Muscle of leg (tissue), 3 donors: ENCODE measurements at regions not wholly inside any gene's neighbourhood (a gene's known extent, or its start where the extent isn't known, plus 50 kb on each side); places are given as distances from the start of the nearest gene placed in this dataset.

ENCODE experiments used
- DNase-seq: peaks from one replicate; pipeline ENCODE4 v3.0.0; 2013
- H3K27ac ChIP-seq: one replicate; pipeline ENCODE4 v1.5.1; 2013; ENCODE audit warnings: mild to moderate bottlenecking, low read length, control low read depth
- H3K27me3 ChIP-seq: one replicate; pipeline ENCODE4 v1.6.1; 2013; ENCODE audit warnings: low read length; ENCODE audit not compliant: control insufficient read depth, insufficient read depth
- H3K36me3 ChIP-seq: one replicate; pipeline ENCODE4 v1.6.1; 2013; ENCODE audit warnings: low read length; ENCODE audit not compliant: control insufficient read depth, insufficient read depth
- H3K4me1 ChIP-seq: one replicate; pipeline ENCODE4 v1.6.1; 2013; ENCODE audit warnings: low read length; ENCODE audit not compliant: control insufficient read depth, insufficient read depth
- H3K4me3 ChIP-seq: one replicate; pipeline ENCODE4 v1.5.1; 2013; ENCODE audit warnings: low read length, control low read depth
- H3K9me3 ChIP-seq: replicated peaks from 2 replicates; pipeline ENCODE4 v1.6.1; 2013; ENCODE audit warnings: low read depth, low read length; ENCODE audit not compliant: control insufficient read depth
- WGBS: methylation state at CpG from one replicate; pipeline ENCODE4 v1.1.5; 2013; ENCODE audit warnings: missing lambda C conversion rate; ENCODE audit not compliant: insufficient coverage; 5-methylcytosine and 5-hydroxymethylcytosine counted together

DNA sequence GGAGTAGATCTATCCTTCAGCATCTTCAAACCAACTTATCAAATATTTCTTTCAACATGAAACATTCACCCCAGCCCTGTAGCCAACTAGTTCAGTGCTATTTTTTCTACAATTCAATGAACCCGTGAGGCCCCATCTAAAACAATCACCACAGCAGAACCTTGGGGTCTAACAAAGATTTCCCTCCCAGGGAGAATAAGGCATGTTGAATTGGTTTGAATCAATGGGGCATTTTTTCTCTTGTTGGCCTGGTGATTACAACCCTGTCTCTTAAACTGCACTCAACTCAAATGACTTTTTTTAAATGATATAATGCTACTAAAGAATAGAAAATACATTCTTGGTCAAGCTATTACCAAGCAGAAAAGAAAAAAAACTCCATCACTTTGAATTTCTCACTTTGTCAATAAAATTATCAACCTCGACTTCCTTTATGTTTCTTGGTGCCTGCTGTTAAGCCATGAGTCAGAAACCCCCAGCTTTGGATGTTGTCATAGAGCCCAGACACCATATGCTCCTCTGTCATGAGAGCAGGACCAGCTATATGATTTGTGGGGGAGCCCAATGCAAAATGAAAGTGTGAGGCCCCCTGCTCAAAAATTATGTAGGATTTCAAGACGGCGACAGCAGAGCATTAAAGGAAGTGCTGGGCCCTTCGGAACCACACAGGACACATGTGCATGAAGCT lies 282.4 kb downstream of the MEIS1 start:
- Histone ChIP-seq H3K4me1 (no peaks in the 10 kb centered on the region), H3K4me3 (no peak overlapping the region), H3K27me3 (no peaks in the 10 kb centered on the region), H3K36me3 (no peaks in the 10 kb centered on the region), H3K27ac (no peak overlapping the region), H3K9me3 (no peaks in the 10 kb centered on the region)
- WGBS, result 67% methylated on average over 2 of the region's 5 CpGs
- DNase-seq, result no peak

DNA sequence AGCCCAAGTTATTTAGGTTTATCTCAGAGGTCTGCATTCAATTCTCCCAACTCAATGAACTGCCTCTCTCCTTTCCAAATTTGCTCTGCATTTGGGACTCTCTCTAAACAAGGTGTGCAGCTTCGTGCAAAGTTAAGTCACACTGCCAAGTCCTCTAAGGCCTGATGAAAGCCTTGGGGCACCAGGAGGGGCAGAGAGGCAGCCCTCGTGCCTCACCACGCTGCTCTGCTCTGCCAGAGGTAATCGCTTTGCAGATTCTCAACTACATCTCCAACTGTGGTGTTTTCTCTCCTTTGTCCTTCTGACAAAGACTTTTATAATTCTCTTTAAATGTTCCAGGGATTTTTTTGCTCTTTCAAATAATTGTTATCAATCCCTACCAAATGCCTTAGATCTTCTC lies 283.0 kb downstream of the MEIS1 start:
- Histone ChIP-seq H3K4me1 (no peaks in the 10 kb centered on the region), H3K27ac (no peak overlapping the region), H3K36me3 (no peaks in the 10 kb centered on the region), H3K9me3 (no peaks in the 10 kb centered on the region), H3K4me3 (no peak overlapping the region), H3K27me3 (no peaks in the 10 kb centered on the region)
- DNase-seq, result no peak
- WGBS, result 68% methylated on average over 4 of the region's 4 CpGs

DNA sequence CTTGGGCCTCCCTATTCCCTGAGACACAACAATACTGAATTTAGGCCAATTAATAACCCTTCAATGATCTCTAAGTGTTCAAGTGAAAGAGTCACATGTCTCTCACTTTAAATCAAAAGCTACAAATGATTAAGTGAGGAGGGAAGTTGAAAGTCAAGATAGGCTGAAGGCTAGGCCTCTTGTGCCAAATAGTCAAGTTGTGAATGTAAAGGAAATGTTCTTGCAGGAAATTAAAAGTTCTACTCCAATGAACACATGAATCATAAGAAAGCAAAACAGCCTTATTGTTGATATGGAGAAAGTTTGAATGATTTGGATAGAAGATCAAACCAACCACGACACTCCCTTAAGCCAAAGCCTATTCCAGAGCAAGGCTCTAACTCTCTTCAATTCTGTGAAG lies 286.9 kb downstream of the MEIS1 start:
- no CpG with 5 or more reads among the region's 1 CpG for WGBS
- Histone ChIP-seq H3K9me3 (no peaks in the 10 kb centered on the region), H3K27ac (no peak overlapping the region), H3K36me3 (no peaks in the 10 kb centered on the region), H3K4me3 (no peak overlapping the region), H3K27me3 (no peaks in the 10 kb centered on the region), H3K4me1 (no peaks in the 10 kb centered on the region)
- no peak for DNase-seq

DNA sequence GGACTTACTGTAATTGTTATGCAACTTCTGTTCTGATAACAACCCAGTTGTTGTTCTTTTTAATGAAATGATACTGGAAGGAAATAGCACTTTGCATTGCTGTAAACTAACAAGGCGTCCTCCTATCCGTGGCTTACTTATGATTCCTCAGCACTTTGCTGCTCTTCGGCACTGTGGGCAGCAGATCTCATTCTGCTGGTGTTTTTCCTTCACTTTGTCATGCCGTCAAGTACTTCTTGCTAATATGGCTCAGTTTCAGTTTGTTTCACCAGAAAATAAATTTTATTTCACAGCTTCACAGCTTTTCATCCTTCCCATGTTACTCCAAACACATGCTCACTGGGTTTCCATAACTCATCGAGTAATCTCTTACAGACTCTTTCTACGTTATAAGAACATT lies 289.3 kb downstream of the MEIS1 start:
- Histone ChIP-seq H3K4me3 (no peak overlapping the region), H3K27me3 (no peaks in the 10 kb centered on the region), H3K4me1 (no peaks in the 10 kb centered on the region), H3K9me3 (no peaks in the 10 kb centered on the region), H3K36me3 (no peaks in the 10 kb centered on the region), H3K27ac (no peak overlapping the region)
- no peak for DNase-seq
- WGBS, result 63% methylated on average over 5 of the region's 6 CpGs

DNA sequence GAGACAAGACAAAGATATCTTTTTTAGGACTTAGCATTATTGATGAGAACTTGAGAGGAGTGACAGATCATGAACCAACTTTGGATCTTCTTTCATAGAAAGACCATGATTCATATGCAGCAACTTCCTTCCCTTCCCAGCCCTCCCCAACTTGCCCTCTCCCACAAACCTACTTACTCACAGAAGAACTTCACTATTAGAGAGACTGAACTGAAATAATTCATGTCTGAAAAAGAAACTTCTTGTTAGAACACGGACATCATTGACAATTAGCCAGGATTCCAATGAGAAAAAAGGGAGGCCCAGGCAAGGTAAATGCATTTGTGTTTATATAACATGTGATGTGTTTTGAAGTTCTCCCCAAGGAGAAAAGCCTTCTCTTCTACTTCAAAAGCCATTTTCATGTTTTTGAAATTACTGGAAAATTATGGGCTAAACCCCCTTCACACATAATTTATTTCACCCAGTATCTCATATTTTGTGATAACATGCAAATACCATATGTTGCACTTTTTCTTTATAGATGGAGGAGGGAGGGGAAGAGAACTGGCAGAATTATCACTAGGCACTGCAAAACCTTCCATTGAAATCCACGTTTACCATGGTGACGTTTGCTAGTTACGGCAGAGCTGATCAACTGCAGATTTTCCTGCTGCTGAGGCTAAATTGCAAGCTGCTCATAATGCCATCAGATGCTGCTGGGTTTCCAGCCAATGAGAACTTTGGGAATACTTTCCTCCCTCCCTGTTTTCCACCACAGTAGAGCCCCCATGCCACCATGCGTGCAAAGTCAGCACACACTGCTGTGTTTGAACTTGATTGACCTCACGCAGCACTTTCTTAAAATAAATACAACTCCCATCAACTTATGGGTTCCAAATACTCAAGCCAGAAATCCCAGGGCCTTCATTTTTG lies 294.7 kb downstream of the MEIS1 start:
- H3K4me3 ChIP-seq, result no peak overlapping the region
- no peaks in the 10 kb centered on the region for H3K36me3 ChIP-seq
- H3K27me3 ChIP-seq, result no peaks in the 10 kb centered on the region
- 34% methylated on average over 4 of the region's 6 CpGs for WGBS
- H3K4me1 ChIP-seq, result no peaks in the 10 kb centered on the region
- no peaks in the 10 kb centered on the region for H3K9me3 ChIP-seq
- peak; percentile 16 for DNase-seq
- no peak overlapping the region for H3K27ac ChIP-seq

DNA sequence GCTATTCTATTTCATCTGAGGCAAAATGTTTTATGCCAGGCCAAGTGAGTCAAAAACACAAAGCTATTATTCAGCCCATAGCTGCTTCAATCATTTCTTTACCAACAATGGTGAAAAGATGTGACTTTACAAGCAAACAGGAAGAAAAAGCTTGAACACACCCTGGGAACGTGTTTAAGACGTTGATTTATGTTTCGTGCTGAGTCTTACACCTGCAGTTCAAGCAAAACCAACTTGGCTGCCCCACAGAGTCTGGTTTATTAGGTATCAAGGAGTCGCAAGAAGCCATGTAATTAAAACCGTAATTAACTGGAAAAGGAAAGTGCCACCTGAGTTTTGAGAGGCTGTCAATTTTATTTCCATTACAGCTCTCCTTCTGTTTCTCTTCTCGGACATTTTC lies 295.5 kb downstream of the MEIS1 start:
- H3K4me3 ChIP-seq, result no peak overlapping the region
- no peaks in the 10 kb centered on the region for H3K9me3 ChIP-seq
- no peaks in the 10 kb centered on the region for H3K36me3 ChIP-seq
- H3K4me1 ChIP-seq, result no peaks in the 10 kb centered on the region
- 80% methylated on average over 1 of the region's 6 CpGs for WGBS
- DNase-seq, result no peak
- H3K27ac ChIP-seq, result no peak overlapping the region
- no peaks in the 10 kb centered on the region for H3K27me3 ChIP-seq

DNA sequence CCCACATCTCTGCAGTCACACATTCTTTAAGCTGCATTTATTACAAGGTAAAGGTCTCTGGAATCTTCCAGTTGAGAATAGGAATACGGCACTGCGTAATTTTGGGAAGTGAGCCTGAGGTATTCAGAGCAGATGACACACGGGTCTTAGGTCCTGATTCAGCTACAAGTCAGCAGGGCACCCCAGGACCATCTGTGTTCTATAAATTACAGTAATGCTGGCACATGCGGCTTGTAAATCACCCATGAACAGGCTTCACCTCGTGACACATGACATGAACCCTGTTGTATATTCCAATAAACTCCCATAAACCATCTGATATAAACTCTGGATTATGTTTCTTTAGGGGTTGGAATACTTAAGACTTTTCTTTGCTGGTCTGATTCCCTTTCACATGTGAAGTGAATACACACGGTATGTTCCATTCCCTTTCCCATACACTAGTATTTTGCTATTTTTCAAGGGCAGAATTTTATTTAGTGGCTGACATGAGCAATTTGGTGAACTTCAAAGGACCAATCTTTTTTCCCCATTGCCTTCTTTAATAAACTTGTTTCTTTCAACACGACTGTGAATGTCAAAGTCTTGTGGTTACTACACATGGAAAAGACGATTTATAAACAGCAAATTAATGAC lies 298.6 kb downstream of the MEIS1 start:
- no peaks in the 10 kb centered on the region for H3K9me3 ChIP-seq
- WGBS, result 47% methylated on average over 3 of the region's 8 CpGs
- H3K36me3 ChIP-seq, result no peaks in the 10 kb centered on the region
- H3K27ac ChIP-seq, result no peak overlapping the region
- no peak overlapping the region for H3K4me3 ChIP-seq
- peak; percentile 36 for DNase-seq
- H3K27me3 ChIP-seq, result no peaks in the 10 kb centered on the region
- H3K4me1 ChIP-seq, result no peaks in the 10 kb centered on the region

DNA sequence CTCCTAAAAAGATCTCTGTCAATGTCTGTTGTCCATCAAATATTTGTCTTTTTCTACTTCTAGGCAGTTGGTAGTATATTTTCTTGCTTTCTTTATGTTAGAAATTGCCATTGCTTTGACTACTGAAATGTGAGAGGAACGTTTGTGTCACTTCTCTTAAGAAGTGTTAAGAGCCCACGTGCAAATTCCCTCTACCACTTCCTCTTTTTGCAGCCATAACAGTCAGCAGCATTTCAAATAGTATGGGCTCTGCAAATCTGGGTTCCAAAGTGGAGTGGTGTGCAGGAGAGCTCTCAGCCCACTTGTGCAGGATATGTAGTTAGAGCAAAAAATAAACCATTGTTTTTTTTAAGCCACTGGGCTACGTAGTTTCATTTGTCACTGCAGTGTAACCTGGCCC lies 314.0 kb downstream of the MEIS1 start:
- WGBS, result no CpG with 5 or more reads among the region's 3 CpGs

DNA sequence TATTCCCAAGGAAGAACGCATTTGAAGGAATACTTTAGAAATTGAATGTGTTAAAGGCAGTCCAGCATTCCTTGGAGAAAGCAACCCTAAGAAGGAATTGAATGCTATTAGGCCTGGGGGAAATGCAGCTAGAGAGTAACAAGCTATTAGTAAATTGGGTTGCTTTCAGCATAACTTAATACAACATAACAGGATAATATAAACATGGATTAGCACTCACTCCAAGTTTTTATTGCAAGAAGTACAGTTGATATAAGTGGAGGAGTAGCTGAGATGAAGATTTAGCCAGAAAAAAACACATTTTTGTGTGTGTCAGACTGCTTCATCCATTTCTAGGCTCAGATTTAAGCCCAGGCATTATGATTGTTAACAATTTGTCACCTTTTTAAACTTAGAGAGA lies 314.6 kb downstream of the MEIS1 start:
- Histone ChIP-seq H3K27ac (no peak overlapping the region), H3K4me3 (no peak overlapping the region), H3K4me1 (no peaks in the 10 kb centered on the region), H3K9me3 (no peaks in the 10 kb centered on the region), H3K27me3 (no peaks in the 10 kb centered on the region), H3K36me3 (no peaks in the 10 kb centered on the region)
- DNase-seq, result no peak
- no CpG with 5 or more reads among the region's 1 CpG for WGBS

More for the DNA sequence above, 314.0 kb downstream of the MEIS1 start:
- Histone ChIP-seq H3K27me3 (no peaks in the 10 kb centered on the region), H3K36me3 (no peaks in the 10 kb centered on the region), H3K27ac (no peak overlapping the region), H3K9me3 (no peaks in the 10 kb centered on the region), H3K4me3 (no peak overlapping the region), H3K4me1 (no peaks in the 10 kb centered on the region)
- no peak for DNase-seq

DNA sequence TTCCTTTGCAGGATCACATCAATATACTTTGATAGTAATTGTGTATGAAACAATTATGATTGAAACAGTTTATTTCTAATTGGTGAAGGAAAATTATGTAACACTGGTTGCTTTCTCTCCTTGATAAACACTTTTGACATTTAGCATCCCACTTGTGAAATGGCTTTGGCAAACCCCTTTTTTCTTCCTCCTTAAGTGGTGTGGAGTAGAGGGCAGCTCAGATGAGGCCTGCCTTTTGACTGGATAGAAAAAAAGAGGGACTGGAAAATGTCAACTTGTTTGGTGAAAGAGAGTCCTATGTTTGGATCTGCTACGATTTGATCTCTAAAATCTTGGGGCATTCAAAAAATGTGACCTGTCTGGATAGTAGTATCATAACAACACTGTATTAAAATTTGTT lies 318.3 kb downstream of the MEIS1 start:
- Histone ChIP-seq H3K4me3 (no peak overlapping the region), H3K9me3 (peaks cover 3% of the 10 kb centered on the region), H3K36me3 (no peaks in the 10 kb centered on the region), H3K27me3 (no peaks in the 10 kb centered on the region), H3K4me1 (no peaks in the 10 kb centered on the region), H3K27ac (no peak overlapping the region)
- no peak for DNase-seq
- no CpG with 5 or more reads among the region's 1 CpG for WGBS
